ENCODE measurements at regions not wholly inside any gene's neighbourhood (a gene's known extent, or its start where the extent isn't known, plus 50 kb on each side); places are given as distances from the start of the nearest gene placed in this dataset.

GRCh38 chr4:152044331-152045036, 283.7 kb upstream of the GATB start:
- Mint-ChIP-seq H3K9me3 (peaks cover 9% of the 10 kb centered on the region), H3K4me3 (no peak overlapping the region), H3K36me3 (peaks cover 2% of the 10 kb centered on the region), H3K4me1 (peaks cover 2% of the 10 kb centered on the region), H3K27ac (no peak overlapping the region), H3K27me3 (peaks cover 10% of the 10 kb centered on the region)
- no peak for DNase-seq (ENCODE audit: low spot score in 2 of 2)
- ATAC-seq (ENCODE audit: low read depth): no peak

DNA sequence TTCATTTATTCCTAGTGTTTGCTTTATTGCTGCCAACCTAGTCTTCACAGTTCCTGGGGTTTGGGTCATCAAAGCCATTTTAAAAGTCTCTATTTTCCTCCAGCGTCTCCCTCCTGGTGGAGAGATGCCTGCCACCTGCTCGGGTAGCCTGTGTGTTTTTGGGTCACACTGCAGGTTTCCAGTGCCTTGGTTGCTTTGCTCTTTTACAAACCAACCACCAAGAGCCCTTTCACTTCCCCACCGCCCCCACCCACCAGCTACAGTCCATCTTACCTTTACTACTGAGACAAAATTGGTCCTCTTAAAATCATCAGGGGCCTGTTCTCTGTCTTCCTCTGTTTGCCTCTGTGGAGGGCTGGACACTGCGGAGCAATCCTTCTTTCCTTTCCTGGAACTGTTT, 280.5 kb upstream of the GATB start:
- H3K36me3 Mint-ChIP-seq: peaks cover 2% of the 10 kb centered on the region
- H3K4me3 Mint-ChIP-seq: no peak overlapping the region
- no peak for ATAC-seq (ENCODE audit: low read depth)

GRCh38 chr4:152039691-152040090, 278.9 kb upstream of the GATB start:
- H3K27me3 Mint-ChIP-seq: peaks cover 4% of the 10 kb centered on the region

More for the DNA sequence above, 280.5 kb upstream of the GATB start:
- Mint-ChIP-seq H3K27ac (no peak overlapping the region), H3K27me3 (peaks cover 4% of the 10 kb centered on the region), H3K9me3 (peaks cover 8% of the 10 kb centered on the region), H3K4me1 (peaks cover 2% of the 10 kb centered on the region)
- DNase-seq (ENCODE audit: low spot score in 2 of 2): no peak

GRCh38 chr4:152039023-152039481, 278.2 kb upstream of the GATB start:
- no peaks in the 10 kb centered on the region for H3K4me1 Mint-ChIP-seq
- DNase-seq (ENCODE audit: low spot score in 2 of 2): no peak
- peaks cover 1% of the 10 kb centered on the region for H3K27me3 Mint-ChIP-seq
- ATAC-seq (ENCODE audit: low read depth): no peak
- H3K4me3 Mint-ChIP-seq: no peak overlapping the region
- H3K27ac Mint-ChIP-seq: no peak overlapping the region
- H3K9me3 Mint-ChIP-seq: peaks cover 6% of the 10 kb centered on the region
- no peaks in the 10 kb centered on the region for H3K36me3 Mint-ChIP-seq

More at GRCh38 chr4:152039691-152040090, 278.9 kb upstream of the GATB start:
- ATAC-seq (ENCODE audit: low read depth) (no peak), DNase-seq (ENCODE audit: low spot score in 2 of 2) (no peak)
- Mint-ChIP-seq H3K4me1 (no peaks in the 10 kb centered on the region), H3K36me3 (peaks cover 2% of the 10 kb centered on the region), H3K4me3 (no peak overlapping the region), H3K9me3 (peaks cover 8% of the 10 kb centered on the region), H3K27ac (no peak overlapping the region)

DNA sequence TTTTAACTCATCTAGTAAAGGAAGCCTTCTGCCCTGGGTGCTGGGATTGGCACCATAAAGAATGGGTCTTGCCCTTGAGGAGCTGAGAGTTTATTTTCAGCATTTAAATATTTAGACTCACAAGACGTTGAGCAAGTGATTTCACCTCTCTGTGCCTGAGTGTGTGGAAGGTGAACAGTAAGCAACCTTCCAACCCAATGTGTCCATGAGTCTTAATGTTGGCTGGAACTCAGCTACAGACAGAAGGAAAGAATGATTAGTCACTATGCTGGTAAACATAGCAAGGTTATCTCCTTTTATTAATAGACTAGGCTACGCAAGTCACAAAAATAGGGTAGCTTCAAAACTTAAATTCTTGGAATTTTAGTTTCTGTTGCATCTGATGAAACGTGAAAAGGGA, 277.4 kb upstream of the GATB start:
- no peak for DNase-seq (ENCODE audit: low spot score in 2 of 2)
- no peak overlapping the region for H3K27ac Mint-ChIP-seq
- peaks cover 4% of the 10 kb centered on the region for H3K9me3 Mint-ChIP-seq
- ATAC-seq (ENCODE audit: low read depth): no peak
- H3K27me3 Mint-ChIP-seq: no peaks in the 10 kb centered on the region
- no peaks in the 10 kb centered on the region for H3K36me3 Mint-ChIP-seq
- H3K4me1 Mint-ChIP-seq: no peaks in the 10 kb centered on the region
- no peak overlapping the region for H3K4me3 Mint-ChIP-seq

- Mint-ChIP-seq H3K27ac (no peak overlapping the region), H3K4me1 (no peaks in the 10 kb centered on the region), H3K9me3 (no peaks in the 10 kb centered on the region), H3K27me3 (no peaks in the 10 kb centered on the region), H3K4me3 (no peak overlapping the region), H3K36me3 (no peaks in the 10 kb centered on the region)
- ATAC-seq (ENCODE audit: low read depth): no peak
- no peak for DNase-seq (ENCODE audit: low spot score in 2 of 2)
Observed at GRCh38 chr4:152037435-152037834, 276.6 kb upstream of the GATB start.

DNA sequence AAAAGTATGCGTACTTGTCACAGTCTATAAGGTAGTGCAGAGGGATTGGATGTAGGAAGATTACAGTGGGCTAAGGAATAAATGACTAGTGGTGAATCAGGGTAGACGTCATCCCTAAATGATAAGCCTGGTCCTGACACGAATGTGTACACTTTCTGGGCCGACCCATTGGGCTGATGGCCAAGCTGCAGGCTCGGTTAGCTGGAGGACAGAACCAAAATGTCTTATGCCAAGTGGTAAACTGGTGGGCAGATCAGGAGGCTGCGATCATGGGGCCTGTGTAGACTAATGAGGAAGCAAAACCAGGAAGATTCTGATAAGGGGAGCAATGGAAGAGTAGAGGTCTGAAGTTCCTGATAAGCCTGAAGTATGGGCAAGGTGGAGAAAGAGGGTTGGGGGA, 272.8 kb upstream of the GATB start:
- no peak for ATAC-seq (ENCODE audit: low read depth)
- DNase-seq (ENCODE audit: low spot score in 2 of 2): no peak
- H3K27me3 Mint-ChIP-seq: no peaks in the 10 kb centered on the region
- no peak overlapping the region for H3K27ac Mint-ChIP-seq
- H3K4me3 Mint-ChIP-seq: no peak overlapping the region
- no peaks in the 10 kb centered on the region for H3K36me3 Mint-ChIP-seq
- no peaks in the 10 kb centered on the region for H3K9me3 Mint-ChIP-seq
- H3K4me1 Mint-ChIP-seq: no peaks in the 10 kb centered on the region

- Mint-ChIP-seq H3K9me3 (no peaks in the 10 kb centered on the region), H3K4me3 (no peak overlapping the region), H3K4me1 (no peaks in the 10 kb centered on the region), H3K36me3 (no peaks in the 10 kb centered on the region), H3K27me3 (no peaks in the 10 kb centered on the region), H3K27ac (no peak overlapping the region)
- no peak for DNase-seq (ENCODE audit: low spot score in 2 of 2)
- ATAC-seq (ENCODE audit: low read depth): no peak
Observed at GRCh38 chr4:152032722-152033131, 271.9 kb upstream of the GATB start.

DNA sequence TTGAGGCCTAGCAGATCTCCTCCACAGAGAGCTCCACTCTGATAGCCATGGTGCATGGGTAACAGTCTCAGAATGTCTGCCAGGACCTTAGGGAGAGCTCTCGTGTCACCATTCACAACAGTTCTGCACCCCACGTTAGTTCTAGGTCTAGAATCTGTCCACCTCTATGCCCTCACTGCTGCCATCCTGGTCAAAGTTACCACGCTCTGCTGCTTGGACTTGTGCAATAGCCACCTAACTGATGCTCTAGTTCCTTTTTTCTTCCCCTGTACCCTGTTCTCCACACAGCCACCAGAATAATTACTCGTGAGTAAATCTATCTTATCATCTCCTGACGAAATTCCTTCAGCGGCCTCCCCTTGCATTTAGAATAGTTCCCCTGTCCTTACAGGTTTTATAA, 268.8 kb upstream of the GATB start:
- Mint-ChIP-seq H3K27me3 (peaks cover 2% of the 10 kb centered on the region), H3K36me3 (no peaks in the 10 kb centered on the region), H3K9me3 (no peaks in the 10 kb centered on the region), H3K4me1 (no peaks in the 10 kb centered on the region), H3K27ac (no peak overlapping the region), H3K4me3 (no peak overlapping the region)
- no peak for DNase-seq (ENCODE audit: low spot score in 2 of 2)
- ATAC-seq (ENCODE audit: low read depth): no peak

DNA sequence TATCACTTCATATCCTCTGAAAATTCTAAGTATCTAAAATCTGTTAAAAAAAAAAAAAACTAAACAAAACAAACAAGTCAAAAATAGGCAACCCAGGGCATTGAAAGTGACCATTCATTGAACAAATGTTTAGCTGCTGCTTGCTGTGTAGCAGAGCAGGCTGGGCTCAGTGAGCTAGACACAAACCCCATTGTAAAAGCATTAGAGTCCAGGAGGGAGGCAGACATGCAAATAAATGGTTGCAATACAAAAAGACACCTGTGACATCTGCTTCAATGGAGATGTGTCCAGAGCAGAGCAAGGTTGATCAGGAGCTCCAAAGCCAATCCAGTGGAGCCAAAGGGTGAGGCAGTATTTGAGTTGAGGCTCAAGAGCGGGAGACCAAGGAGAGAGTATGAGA, 267.3 kb upstream of the GATB start:
- DNase-seq (ENCODE audit: low spot score in 2 of 2) (no peak), ATAC-seq (ENCODE audit: low read depth) (no peak)
- no peaks in the 10 kb centered on the region for H3K36me3 Mint-ChIP-seq
- H3K27me3 Mint-ChIP-seq: peaks cover 2% of the 10 kb centered on the region
- no peak overlapping the region for H3K4me3 Mint-ChIP-seq
- no peaks in the 10 kb centered on the region for H3K4me1 Mint-ChIP-seq
- H3K27ac Mint-ChIP-seq: no peak overlapping the region
- H3K9me3 Mint-ChIP-seq: no peaks in the 10 kb centered on the region

GRCh38 chr4:152024881-152025280, 264.1 kb upstream of the GATB start:
- Mint-ChIP-seq H3K4me1 (no peaks in the 10 kb centered on the region), H3K9me3 (no peaks in the 10 kb centered on the region), H3K27ac (no peak overlapping the region), H3K4me3 (no peak overlapping the region), H3K27me3 (peaks cover 7% of the 10 kb centered on the region), H3K36me3 (no peaks in the 10 kb centered on the region)
- no peak for ATAC-seq (ENCODE audit: low read depth)
- no peak for DNase-seq (ENCODE audit: low spot score in 2 of 2)

GRCh38 chr4:152023674-152024073, 262.9 kb upstream of the GATB start:
- ATAC-seq (ENCODE audit: low read depth) (no peak), DNase-seq (ENCODE audit: low spot score in 2 of 2) (no peak)
- Mint-ChIP-seq H3K27ac (no peak overlapping the region), H3K27me3 (peaks cover 8% of the 10 kb centered on the region), H3K9me3 (no peaks in the 10 kb centered on the region), H3K4me1 (no peaks in the 10 kb centered on the region), H3K36me3 (no peaks in the 10 kb centered on the region), H3K4me3 (no peak overlapping the region)

DNA sequence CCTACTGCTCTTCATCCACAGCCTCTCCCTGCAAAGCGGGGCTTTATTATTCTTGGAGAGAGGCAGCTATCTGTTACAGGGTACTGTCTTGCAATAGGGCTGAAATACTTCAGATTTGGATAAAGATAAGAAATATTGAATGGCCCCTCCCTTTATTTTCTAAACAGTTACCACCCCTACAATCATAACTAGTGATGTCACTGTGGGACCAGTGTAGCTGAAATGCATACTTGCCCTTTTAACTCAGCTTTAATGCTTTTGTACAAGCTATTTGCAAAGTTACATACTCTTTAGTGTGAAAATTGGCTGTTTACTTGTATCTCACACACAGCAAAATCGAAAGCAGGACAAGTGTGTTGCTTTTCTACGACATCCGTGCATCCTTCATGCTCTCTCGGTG, 261.7 kb upstream of the GATB start:
- H3K27ac Mint-ChIP-seq: no peak overlapping the region
- H3K4me3 Mint-ChIP-seq: no peak overlapping the region
- ATAC-seq (ENCODE audit: low read depth): no peak
- no peak for DNase-seq (ENCODE audit: low spot score in 2 of 2)
- H3K9me3 Mint-ChIP-seq: no peaks in the 10 kb centered on the region
- no peaks in the 10 kb centered on the region for H3K4me1 Mint-ChIP-seq
- H3K36me3 Mint-ChIP-seq: no peaks in the 10 kb centered on the region
- H3K27me3 Mint-ChIP-seq: peaks cover 7% of the 10 kb centered on the region

GRCh38 chr4:152021788-152022438, 261.1 kb upstream of the GATB start:
- H3K27me3 Mint-ChIP-seq: peaks cover 6% of the 10 kb centered on the region
- DNase-seq (ENCODE audit: low spot score in 2 of 2) (no peak), ATAC-seq (ENCODE audit: low read depth) (no peak)
- H3K27ac Mint-ChIP-seq: no peak overlapping the region
- H3K4me1 Mint-ChIP-seq: no peaks in the 10 kb centered on the region
- no peak overlapping the region for H3K4me3 Mint-ChIP-seq
- no peaks in the 10 kb centered on the region for H3K36me3 Mint-ChIP-seq
- no peaks in the 10 kb centered on the region for H3K9me3 Mint-ChIP-seq

DNA sequence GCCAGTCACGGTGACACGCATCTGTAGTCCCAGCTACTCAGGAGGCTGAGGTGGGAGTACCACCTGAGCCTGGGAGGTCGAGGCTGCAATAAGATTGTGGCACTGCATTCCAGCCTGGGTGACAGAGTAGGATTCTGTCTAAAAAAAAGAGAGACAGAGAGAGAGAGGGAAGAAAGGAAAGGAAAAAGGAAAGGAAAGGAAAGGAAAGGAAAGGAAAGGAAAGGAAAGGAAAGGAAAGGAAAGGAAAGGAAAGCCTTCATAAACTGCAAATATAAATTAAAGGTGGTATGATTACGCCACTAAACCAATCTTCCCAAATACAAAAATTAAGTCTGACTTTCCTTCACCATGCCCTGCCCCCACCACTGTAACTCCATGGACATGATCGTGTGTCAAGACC, 259.3 kb upstream of the GATB start:
- no peak overlapping the region for H3K27ac Mint-ChIP-seq
- H3K9me3 Mint-ChIP-seq: no peaks in the 10 kb centered on the region
- DNase-seq (ENCODE audit: low spot score in 2 of 2) (no peak), ATAC-seq (ENCODE audit: low read depth) (no peak)
- H3K4me1 Mint-ChIP-seq: no peaks in the 10 kb centered on the region
- H3K36me3 Mint-ChIP-seq: no peaks in the 10 kb centered on the region
- no peak overlapping the region for H3K4me3 Mint-ChIP-seq
- H3K27me3 Mint-ChIP-seq: peaks cover 6% of the 10 kb centered on the region
